ENCODE measurements at regions not wholly inside any gene's neighbourhood (a gene's known extent, or its start where the extent isn't known, plus 50 kb on each side); places are given as distances from the start of the nearest gene placed in this dataset.

DNA sequence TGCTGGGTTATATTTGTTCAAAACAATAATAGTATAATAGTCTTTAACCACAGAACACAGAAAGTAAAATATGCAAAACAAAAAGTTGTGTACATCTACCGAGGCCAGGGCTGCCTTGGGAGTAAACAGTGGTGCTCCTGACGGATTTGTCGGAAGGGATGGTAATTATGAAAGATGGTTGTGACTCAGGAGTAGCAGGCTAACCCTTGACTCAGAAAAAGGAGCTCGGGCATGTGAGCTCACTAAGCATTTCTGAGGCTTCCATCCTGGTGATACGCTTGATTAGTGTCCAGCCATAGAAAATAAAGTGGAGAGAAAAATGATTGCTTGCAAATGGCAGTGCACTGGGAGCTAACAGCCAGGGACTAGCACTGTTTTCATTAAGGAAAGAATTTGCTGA lies 53.2 kb upstream of the SPANXB1 start:
- H3K9me3 ChIP-seq (ENCODE audit: low read length): no peaks in the 10 kb centered on the region
- H3K27ac Mint-ChIP-seq: no peak overlapping the region

More for the DNA sequence above, 53.2 kb upstream of the SPANXB1 start:
- Mint-ChIP-seq H3K9me3 (no peaks in the 10 kb centered on the region), H3K4me1 (no peaks in the 10 kb centered on the region), H3K4me3 (no peak overlapping the region), H3K36me3 (no peaks in the 10 kb centered on the region), H3K27me3 (peaks cover 0 to 3% of the 10 kb centered on the region in 2 donors)
- CTCF ChIA-PET: no interaction called here
- no peak for DNase-seq
- no peaks in the 10 kb centered on the region for H3K36me3 ChIP-seq (ENCODE audit: insufficient read depth, low read length)
- POLR2A ChIA-PET: no interaction called here
- no peak overlapping the region for H3K27ac ChIP-seq (ENCODE audit: low read depth, low read length)
- no peak overlapping the region for H3K4me3 ChIP-seq (ENCODE audit: low read length)
- no peaks in the 10 kb centered on the region for H3K4me1 ChIP-seq (ENCODE audit: insufficient read depth, low read length)
- H3K27me3 ChIP-seq (ENCODE audit: insufficient read depth, low read length, poor library complexity, severe bottlenecking): no peaks in the 10 kb centered on the region

All from CD8-positive, alpha-beta memory T cell (primary cell).